RCC 7860 (cell line): ENCODE measurements at regions not wholly inside any gene's neighbourhood (a gene's known extent, or its start where the extent isn't known, plus 50 kb on each side); places are given as distances from the start of the nearest gene placed in this dataset.
"Not testable (repeated sequence)": the region's sequence is repeated elsewhere in the genome, so short reads cannot be mapped to it uniquely, and the experiment has no call there.

Experiments used
- DNase-seq: peaks from one replicate; pipeline ENCODE4 v3.0.0-alpha.2; 2015; ENCODE audit warnings: low spot score
- FAIRE-seq: peaks from 2 replicates; lab custom pipeline; 2012; peaks lifted over from hg19 to GRCh38; lab: Jason Lieb, UNC

DNA sequence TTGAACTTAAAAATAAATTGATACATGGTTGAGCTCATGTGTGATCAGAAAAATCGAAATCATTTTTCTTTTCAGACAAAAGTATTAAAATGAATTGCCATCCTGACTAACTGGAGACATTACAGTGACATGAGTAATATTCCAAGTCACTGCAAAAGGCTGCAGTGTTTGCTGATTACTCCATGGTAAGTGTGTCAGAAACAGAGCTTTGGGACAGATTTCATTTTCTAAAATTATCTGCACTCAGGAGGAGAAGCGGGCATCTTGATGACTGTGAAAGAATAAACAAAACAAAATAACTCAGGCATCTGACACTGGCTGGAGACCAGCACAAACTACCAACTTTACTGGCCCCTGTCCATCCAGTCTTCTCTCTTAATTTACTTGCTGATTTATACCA lies 312.3 kb upstream of the PIK3C3 start:
- no peak for FAIRE-seq

DNA sequence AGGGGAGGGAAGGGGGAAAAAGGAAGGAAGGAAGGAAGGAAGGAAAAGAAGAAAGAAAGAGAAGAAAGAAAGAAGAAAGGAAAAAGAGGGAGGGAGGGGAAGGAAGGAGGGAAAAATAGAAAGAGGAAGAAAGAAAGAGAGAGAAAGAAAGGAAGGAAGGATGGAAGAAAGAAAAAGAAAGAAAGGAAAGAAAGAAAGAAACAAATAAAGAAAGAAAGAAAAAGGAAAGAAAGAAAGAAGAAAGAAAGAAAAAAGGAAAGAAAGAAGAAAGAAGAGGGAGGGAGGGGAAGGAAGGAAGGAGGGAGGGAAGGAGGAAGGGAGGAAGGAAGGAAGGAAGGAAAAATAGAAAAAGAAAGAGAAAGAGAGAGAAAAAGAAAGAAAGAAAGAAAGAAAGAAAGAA lies 315.8 kb upstream of the PIK3C3 start:
- FAIRE-seq (no peak), DNase-seq (no peak)

More for the DNA sequence above, 312.3 kb upstream of the PIK3C3 start:
- DNase-seq, result no peak

DNA sequence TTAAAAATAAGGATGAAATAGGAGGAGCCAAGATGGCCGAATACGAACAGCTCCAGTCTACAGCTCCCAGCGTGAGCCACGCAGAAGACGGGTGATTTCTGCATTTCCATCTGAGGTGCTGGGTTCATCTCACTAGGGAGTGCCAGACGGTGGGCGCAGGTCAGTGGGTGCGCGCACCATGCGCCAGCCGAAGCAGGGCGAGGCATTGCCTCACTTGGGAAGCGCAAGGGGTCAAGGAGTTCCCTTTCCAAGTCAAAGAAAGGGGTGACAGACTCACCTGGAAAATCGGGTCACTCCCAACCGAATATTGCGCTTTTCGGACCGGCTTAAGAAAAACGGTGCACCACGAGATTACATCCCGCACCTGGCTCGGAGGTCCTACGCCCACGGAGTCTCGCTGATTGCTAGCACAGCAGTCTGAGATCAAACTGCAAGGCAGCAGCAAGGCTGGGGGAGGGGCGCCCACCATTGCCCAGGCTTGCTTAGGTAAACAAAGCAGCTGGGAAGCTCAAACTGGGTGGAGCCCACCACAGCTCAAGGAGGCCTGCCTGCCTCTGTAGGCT lies 323.2 kb upstream of the PIK3C3 start:
- FAIRE-seq, DNase-seq: not testable (repeated sequence)

DNA sequence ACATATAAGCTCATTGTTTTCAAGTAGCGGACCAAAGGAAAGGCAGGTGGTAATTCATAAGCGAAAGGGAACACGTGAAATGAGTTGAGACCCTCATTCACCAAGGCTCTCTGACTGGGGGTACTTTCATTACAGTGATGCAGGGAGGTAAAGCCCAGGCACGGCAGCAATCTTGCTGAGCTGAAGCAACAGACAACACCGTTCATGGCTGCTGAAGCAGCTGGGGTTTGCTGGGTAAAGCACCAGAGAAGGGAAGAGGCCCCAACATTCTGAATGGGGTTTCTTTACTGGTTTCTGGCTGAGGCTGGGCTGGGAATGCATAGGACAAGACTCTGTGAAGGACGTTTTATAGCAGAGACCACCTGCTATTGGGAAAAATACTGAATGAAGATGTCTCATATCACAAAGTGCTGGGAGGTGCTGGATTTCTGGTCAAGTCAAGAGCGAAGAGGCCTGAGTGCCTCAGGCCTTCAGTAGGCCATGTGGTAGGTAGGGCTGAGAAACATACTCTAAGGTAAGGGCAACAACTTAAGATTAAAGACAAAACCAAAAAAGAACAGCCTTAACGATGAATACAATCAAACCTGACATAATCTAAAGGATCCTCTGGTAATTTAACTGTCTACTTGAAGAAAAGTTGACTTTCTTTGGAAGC lies 324.7 kb upstream of the PIK3C3 start:
- FAIRE-seq (no peak), DNase-seq (no peak)

DNA sequence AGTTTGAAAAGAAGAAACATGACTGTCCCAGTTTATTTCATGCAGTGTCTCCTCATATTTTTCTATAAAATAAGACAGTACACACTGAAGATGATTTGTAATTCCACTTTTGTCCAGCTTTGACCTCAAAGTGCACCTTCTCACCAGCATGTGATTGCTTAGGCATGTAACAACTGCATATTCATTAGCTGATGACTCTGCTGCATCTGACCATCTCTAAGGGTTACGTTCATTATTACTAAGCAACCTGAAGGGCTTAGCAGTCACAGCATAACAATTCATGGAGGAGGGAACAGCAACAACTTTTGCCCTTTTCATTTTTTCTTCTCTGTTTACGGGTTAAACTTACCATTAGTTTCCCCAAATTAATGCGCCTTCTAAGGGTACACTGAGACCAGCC lies 330.6 kb upstream of the PIK3C3 start:
- DNase-seq (no peak), FAIRE-seq (no peak)

DNA sequence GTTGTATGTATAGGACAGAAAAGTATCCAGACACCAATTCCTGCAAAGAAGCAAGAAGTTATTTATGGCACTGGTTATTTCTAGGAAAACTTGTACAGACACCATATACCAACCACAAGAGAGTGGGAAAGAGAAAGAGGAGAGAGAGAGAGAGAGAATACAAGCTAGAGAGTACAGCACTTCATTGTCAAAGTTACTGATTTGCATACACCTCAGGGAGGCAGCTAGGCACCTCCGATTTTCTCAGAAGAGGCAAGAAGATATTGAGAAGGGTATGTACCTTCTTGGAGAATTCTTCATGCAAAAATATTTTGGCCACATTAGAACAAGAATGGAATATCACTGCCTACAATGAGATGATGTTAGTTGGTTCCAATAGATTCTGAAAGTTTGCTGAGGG lies 333.9 kb upstream of the PIK3C3 start:
- no peak for FAIRE-seq
- DNase-seq, result no peak

DNA sequence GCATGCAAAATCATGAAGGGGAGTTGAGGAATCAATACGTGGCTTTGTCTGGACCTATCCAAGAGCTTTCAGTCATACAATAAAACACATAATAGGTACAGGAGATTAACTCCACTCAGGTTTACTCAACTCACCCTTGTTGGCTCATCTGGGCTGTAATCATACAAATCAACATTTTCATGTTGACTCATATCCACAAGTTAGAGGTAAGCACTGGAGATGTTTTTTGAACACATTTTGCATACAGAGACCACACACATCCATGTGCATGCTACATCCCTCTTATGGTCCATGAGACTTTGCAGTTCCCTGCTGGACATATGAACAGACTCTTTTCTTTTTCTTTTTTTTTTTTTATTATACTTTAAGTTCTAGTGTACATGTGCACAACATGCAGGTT lies 336.9 kb upstream of the PIK3C3 start:
- no peak for DNase-seq
- FAIRE-seq, result no peak

DNA sequence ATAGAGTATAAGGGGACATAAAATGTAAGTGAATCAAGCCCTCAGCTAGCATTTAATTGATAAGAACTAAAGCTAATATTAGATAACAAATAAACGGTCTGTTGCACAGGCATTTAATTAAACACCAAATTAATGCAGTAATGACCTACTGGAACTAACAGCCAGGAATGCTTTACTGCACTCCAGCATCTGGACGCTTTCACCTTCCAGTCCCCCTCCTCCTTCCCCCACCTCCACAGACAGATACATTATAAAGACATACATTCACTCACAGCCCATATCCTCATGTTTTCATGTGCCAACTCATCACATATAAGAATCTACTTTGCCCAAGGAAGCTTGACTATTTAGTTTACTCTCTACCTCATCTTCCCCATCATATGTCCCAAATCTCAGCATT lies 337.4 kb upstream of the PIK3C3 start:
- FAIRE-seq, result no peak
- no peak for DNase-seq

DNA sequence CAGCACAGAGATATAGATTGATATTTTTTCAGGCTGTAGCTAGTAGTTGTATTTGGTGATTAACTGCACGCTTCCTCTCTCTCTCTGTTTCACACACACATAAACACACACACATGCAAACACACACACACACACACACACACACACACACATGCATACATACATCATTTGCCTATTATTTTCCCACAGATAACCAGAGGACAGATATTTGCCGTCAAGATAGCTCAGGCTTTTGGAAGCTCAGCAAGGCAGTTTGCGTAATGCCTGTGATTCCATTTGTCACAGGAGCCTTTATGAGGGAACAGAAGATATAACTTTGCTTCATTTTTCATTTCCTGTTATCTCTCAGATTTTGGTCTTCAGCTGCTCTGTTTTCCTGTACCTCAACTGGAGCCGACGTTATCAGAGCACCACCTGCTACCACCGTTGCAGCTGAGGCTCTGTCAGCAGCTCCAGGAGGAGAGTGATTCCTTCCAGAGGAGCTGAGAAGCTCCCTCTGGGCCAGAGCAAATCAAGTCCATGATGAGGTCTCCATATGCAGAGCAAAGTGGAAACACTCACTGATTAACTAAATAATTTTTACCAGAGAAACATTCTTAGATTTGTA lies 341.9 kb upstream of the PIK3C3 start:
- FAIRE-seq, result no peak
- no peak for DNase-seq

DNA sequence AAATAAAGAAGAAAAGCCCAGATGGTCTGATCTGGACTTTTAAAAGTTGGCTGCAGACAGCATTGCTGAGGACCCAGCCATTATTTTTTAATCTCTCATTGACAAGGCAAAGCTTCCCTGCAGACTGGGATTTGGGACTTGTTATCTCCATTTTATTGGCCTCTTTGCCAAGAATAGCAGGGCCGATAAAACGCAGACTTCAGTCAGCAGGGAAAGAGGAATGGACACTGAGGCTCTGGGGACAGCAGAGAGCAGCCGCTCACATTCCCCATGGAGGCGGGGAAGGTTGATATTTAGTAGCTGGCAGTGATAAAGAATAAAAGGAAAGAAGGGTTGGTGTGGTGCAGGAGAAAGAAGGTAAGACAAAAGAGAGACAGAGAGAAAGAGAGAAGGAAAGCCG lies 350.1 kb upstream of the PIK3C3 start:
- DNase-seq (no peak), FAIRE-seq (no peak)

DNA sequence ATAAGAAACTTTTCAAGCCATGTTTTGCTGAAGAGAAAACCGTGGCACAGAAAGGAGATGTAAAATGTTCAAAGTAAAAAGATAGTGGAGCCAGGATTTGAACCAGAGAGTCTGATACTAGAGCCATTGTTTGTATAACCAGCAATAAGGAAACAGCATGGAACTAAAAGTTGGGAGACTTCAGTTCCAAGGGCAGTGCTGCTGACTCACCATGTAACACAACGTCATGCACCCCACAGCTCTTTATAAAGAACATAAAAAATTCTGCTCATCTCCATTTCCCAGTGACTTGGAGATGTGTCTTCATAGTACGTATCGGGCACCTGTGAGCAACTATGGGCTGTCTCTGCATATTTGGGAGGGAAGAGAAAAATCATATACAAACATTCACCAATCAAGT lies 353.0 kb upstream of the PIK3C3 start:
- FAIRE-seq (no peak), DNase-seq (no peak)

DNA sequence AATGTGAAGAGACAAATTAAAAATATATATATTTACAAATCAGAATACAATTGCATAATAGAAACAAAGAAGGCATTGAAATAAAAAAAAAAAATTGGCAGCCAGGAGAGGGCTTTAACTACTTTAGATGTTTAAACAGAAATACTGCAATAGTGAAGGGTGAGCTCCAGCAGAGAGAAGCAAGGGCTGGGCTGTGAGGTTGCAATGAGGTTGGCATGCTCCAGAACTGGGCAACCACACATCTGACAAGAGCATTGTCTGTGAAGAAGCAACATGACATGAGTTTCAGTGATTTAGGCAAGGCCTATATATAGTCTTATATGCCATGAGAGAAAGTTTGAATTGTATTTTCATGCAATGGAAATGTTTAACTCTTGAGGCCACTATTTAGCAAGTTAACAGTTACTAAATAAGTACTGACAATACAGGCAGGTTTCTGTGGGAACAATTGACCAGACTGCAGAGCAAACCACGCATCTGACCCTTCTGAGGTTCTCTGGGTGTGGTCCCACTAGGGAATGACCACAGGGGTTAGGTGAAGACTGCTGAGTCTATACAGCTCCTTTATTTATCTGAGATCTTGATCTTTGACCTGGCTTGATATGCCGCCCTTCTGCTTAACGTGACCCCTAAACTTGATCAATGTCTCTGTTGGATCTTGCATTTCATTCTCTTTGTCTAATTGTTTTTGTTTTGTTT lies 354.2 kb upstream of the PIK3C3 start:
- no peak for FAIRE-seq
- no peak for DNase-seq

DNA sequence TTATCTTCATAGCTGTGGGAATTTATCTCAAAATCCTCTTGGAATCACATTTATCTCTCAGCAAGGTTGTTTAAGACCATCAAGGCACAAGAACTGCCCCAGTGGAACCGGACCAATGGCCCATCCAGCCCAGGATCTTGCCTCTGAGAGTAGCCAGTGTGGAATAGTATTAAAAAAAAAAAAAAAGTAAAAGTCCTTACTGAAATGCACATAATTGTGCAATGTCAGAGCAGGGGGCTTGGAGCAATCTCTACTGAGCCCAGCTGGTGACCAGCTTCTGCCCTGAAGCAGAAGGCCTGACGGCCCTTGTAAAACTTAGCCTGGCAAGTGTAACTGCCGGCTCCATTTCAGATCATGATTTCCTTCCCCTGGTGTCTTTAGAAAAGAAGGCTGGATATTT lies 355.6 kb upstream of the PIK3C3 start:
- no peak for DNase-seq

DNA sequence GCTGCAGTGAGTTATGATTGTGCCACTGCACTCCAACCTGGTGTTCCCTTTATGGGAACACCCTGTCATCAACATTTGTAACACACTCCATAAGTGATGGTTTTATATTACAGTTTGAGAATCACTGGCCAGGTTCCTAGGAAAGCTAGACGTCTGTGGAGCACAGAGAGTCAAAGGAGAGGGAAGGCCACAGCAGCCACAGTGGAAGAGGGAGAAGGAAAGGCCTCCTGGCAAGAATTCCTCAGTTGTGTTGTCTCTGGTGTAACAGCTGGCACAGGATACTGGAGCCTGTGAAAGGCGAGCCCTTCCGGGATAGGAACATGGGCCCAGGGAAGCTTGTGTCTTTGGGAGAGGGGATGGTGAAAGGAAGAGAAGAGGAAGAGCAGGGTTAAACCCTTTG lies 360.5 kb upstream of the PIK3C3 start:
- FAIRE-seq (no peak), DNase-seq (no peak)

More for the DNA sequence above, 355.6 kb upstream of the PIK3C3 start:
- FAIRE-seq, result no peak

DNA sequence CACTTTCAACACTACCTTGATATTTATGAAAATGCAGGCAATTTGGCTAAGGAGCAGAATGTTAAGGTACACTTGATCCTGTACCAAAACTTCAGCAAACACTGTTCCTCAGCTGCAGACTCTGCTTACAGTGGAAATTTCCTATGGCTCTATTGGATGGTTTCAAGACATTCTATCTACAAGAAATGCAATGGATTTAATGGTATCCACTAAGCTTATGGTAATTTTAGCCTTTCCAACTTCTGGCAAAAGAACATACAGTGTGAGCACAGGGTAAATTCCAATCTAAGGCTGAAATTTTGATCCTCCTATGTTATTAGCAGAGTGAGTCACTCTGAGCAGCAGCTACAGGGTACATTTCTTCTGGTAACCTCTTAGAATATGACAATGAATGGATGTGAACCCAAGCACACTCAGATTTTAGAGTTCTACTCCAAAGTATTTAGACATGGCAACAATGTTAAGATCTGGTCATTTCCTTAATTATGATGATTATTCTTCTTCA lies 361.8 kb upstream of the PIK3C3 start:
- FAIRE-seq, result no peak
- no peak for DNase-seq

DNA sequence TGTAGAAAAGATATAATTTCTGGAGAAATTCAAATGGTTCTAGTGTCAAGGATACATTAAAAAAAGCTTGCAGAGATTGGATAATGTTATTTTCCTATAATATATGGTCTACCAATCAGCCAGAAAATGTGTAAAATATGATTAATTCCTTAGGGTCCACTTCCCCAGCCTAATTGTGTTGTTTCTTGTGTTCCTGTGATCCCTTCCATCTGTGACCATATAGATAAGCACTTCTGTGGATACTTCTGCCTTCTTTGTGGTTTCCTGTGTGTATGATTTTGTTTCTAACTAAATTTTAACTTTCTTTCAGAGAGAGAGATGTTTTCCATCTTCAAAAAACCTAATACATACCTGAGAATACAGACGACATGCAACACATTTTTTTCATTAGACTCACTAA lies 367.1 kb upstream of the PIK3C3 start:
- FAIRE-seq, result no peak
- DNase-seq, result no peak

DNA sequence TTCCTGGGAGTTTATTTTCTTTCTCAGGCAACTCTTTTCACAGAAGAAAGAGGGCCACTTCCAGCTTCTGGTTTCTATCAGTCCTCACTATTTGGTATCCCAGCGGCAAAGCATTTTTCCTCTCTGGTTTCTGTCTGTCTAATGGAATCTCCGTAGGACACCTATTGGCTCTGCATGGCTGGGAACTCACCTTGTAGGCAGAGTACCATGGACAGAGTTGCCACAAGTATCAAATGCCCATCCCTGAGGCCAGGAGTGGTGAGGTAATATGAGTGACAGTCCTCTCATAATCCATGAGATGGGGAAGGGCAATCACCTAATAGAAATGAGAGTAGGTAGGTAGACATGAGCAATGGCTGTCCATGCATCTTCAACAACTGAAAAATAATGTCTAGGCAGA lies 369.5 kb upstream of the PIK3C3 start:
- DNase-seq, result no peak
- FAIRE-seq, result no peak

DNA sequence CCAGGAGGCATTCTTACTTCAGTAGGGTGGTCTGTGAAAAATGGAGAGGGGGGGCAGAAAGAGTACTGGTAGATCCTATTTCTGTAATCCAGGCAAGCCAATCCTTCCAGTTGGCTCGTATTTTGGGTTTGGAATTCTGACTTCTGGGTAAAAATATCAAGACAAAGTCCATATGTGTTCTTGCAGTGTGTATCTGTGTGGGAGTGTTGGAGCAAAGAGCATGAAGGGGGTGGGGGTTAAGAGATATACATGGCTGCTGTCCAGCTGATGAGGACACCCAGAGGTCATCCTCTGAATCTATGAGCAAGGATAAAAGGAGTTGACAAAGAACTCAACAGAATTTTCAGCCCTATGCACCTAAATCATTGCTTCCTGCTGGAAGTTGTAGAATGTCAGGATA lies 375.8 kb upstream of the PIK3C3 start:
- DNase-seq, result no peak
- FAIRE-seq, result no peak

DNA sequence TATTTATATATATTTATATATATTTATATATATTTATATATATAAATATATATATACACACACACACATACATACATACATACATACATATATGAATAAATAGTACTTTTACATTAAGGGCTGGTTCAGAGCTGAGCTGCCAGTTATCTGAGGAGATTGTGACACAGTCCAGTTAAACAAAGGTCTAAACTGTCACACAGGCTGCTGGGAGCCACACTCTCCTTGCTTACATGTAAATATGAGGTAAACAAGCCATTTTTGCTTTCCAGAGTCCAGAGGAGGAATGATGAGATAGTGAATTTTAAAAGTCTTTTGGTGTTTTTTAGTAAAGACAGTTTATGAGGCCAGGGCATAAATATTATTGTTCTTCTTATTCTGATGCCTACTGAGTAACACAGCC lies 377.5 kb upstream of the PIK3C3 start:
- no peak for FAIRE-seq
- DNase-seq, result no peak

DNA sequence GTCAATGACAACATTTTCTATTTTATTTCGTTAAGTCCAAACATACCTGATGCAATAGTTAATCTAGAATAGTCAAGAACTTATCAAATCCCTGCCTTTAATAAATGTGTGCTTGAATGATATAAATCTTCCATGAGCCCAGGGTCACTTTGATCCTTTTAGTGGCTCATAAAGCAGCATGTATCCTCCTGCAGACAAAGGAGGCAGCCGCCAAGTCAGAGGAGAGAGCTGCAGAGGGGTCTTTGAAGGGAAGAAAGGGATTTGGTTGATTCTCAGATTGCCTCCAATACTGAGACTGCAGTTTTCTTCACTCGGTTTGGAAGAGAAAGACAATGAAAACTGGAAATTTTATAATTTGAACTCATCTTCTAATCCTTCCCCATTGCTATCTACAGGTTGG lies 378.4 kb upstream of the PIK3C3 start:
- DNase-seq (no peak), FAIRE-seq (no peak)

DNA sequence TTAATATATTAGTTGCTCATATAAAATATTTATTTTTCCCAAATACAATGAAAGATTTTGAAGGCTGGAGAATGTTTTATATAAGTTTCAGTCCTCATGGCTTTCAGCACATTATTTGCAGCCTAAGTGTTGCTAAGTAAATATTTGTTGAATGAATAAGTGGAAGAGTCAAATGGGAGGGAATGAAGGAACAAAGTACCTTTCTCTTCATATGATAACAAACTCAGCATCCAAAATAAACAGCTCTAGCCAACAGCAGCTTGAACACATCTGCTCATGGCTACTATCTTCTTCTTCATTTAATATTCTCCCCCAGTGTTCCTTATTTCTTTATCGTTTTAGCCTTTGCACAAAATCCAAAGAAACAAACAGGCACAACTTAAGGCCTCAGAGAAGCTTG lies 385.2 kb upstream of the PIK3C3 start:
- FAIRE-seq (no peak), DNase-seq (no peak)

DNA sequence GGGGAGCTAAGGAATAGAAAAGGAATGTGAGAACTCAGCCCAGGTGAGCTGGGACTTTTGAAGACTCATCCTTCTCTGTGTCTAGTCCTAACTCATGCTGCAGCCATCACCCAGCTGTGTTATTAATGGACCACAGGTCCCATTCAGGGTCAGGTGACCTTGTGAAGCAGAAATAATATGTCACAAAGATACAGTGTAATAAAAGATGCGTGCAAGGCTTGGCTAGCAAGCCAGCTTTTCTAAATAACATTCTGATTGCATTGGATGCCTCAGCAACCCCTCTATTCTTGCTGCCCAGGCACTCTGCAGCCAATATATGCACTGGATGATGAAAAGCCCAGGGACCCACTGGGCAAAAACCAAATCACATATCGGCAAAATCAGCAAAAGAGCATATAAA lies 393.1 kb upstream of the PIK3C3 start:
- no peak for DNase-seq
- FAIRE-seq, result no peak
